Calu3 (cell line): ENCODE measurements at regions not wholly inside any gene's neighbourhood (a gene's known extent, or its start where the extent isn't known, plus 50 kb on each side); places are given as distances from the start of the nearest gene placed in this dataset.

Experiments used
- BruUV-seq: library from RNA; stranded (reverse); fragments of 400-500 nt; replicated peaks from 2 replicates; lab custom pipeline; 2021; lab: Mats Ljungman, UMichigan
- CTCF ChIA-PET: fragments of 300-600 bp; sonication (Branson Sonifier 250); formaldehyde crosslinking; loops from one replicate; lab custom pipeline; 2022; ENCODE audit warnings: antibody characterized with exemption; lab: Charles Lee
- DNase-seq: peaks from one replicate; pipeline ENCODE4 v3.0.0; 2022
- H3K27ac Mint-ChIP-seq: one replicate; pipeline ENCODE4 v1.8.0; 2022; ENCODE audit warnings: mixed read lengths; ENCODE audit not compliant: unreplicated experiment
- H3K27me3 Mint-ChIP-seq: one replicate; pipeline ENCODE4 v1.8.0; 2022; ENCODE audit warnings: mixed read lengths; ENCODE audit not compliant: unreplicated experiment
- H3K36me3 Mint-ChIP-seq: one replicate; pipeline ENCODE4 v1.8.0; 2022; ENCODE audit warnings: mild to moderate bottlenecking, moderate library complexity, mixed read lengths; ENCODE audit not compliant: insufficient read depth, unreplicated experiment
- H3K4me1 Mint-ChIP-seq: one replicate; pipeline ENCODE4 v1.8.0; 2022; ENCODE audit warnings: mild to moderate bottlenecking, low read depth, mixed read lengths; ENCODE audit not compliant: unreplicated experiment
- H3K4me3 Mint-ChIP-seq: one replicate; pipeline ENCODE4 v1.8.0; 2022; ENCODE audit warnings: mild to moderate bottlenecking, low read depth, moderate library complexity, mixed read lengths; ENCODE audit not compliant: unreplicated experiment
- H3K9me3 Mint-ChIP-seq: one replicate; pipeline ENCODE4 v1.8.0; 2022; ENCODE audit warnings: low read depth, mixed read lengths; ENCODE audit not compliant: unreplicated experiment
- intact Hi-C: fragments of 100-400 bp; cut with micrococcal nuclease; formaldehyde crosslinking; loops from one replicate; pipeline ENCODE4 v1.10.0; 2022; ENCODE audit not compliant: unreplicated experiment
- TF ChIP-seq, protein P1 (sequence below): fragments of 200-600 bp; IDR thresholded peaks from one replicate; pipeline ENCODE4 v1.8.0; 2022; ENCODE audit warnings: antibody characterized with exemption; ENCODE audit not compliant: unreplicated experiment

DNA sequence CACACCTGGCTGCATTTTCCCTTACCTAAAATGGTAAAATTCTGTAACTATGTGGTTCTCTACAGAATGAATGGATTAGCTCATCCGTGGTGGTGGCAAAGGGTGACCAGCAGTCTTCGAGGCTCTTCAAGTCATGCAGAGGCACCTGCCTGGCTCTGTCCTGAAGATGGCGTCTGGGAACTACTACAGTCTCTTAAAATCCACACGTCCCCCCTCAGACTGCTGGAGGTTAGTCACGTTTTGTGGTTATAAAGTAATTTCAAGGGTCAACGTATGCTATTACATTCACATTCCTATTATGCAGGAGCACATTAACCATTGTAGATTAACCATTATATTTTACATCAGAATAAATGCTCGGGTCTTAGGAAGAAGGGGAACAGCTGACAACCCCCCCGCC, 616.7 kb downstream of the GALR1 start:
- no peaks in the 10 kb centered on the region for H3K27me3 Mint-ChIP-seq
- H3K4me3 Mint-ChIP-seq, result no peak overlapping the region
- H3K27ac Mint-ChIP-seq, result no peak overlapping the region
- H3K9me3 Mint-ChIP-seq, result peaks cover 15% of the 10 kb centered on the region
- TF ChIP-seq, protein P1, sequence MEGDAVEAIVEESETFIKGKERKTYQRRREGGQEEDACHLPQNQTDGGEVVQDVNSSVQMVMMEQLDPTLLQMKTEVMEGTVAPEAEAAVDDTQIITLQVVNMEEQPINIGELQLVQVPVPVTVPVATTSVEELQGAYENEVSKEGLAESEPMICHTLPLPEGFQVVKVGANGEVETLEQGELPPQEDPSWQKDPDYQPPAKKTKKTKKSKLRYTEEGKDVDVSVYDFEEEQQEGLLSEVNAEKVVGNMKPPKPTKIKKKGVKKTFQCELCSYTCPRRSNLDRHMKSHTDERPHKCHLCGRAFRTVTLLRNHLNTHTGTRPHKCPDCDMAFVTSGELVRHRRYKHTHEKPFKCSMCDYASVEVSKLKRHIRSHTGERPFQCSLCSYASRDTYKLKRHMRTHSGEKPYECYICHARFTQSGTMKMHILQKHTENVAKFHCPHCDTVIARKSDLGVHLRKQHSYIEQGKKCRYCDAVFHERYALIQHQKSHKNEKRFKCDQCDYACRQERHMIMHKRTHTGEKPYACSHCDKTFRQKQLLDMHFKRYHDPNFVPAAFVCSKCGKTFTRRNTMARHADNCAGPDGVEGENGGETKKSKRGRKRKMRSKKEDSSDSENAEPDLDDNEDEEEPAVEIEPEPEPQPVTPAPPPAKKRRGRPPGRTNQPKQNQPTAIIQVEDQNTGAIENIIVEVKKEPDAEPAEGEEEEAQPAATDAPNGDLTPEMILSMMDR, result no peak
- CTCF ChIA-PET, result no interaction called here
- H3K36me3 Mint-ChIP-seq, result no peaks in the 10 kb centered on the region
- intact Hi-C loops, result no loop called here
- DNase-seq, result no peak
- H3K4me1 Mint-ChIP-seq, result no peaks in the 10 kb centered on the region
- BruUV-seq, result no TSS peak

DNA sequence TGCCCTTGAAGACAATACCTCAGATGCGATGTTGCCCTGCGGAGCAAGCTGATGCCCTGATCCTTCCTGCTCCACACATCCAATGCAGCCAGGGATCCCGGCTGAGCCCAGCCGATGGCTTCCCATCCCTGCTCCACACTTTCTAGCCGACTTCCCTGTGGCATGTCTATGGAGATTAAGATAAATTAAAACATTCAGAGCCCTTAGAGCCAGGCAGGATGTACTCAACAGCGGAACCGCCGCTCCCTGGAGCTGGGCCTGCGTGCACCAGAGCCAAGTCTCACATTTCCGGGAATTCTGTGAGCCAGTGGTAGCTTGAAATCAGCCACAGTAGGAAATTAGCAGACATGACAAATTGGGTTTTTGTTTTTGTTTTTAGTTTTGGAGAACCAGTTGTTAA, 620.6 kb downstream of the GALR1 start:
- no peaks in the 10 kb centered on the region for H3K27me3 Mint-ChIP-seq
- H3K4me3 Mint-ChIP-seq, result no peak overlapping the region
- H3K4me1 Mint-ChIP-seq, result no peaks in the 10 kb centered on the region
- no TSS peak for BruUV-seq
- no peaks in the 10 kb centered on the region for H3K36me3 Mint-ChIP-seq
- intact Hi-C loops, result no loop called here
- H3K9me3 Mint-ChIP-seq, result peaks cover 12% of the 10 kb centered on the region
- CTCF ChIA-PET, result no interaction called here
- no peak overlapping the region for H3K27ac Mint-ChIP-seq
- no peak for DNase-seq
- TF ChIP-seq, protein P1, result no peak

DNA sequence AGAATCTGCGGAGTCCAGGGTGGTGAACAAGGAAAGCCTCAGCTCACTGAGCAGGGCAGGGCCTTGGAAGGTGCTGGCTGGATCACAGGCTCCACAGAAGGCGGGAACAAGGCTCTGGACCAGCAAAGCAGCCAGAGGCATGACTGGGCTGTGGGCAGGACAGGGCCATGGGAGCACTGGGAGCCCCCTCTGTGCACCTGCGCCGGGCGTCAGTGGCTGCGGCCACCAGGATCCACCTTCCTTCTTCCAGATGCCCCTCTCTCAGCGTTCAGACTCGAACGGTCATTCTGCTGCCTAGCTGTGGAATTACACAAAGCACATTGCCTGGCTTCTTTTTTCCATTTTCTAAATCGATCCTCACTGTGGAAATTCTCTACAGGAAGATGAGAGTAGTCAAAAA, 621.2 kb downstream of the GALR1 start:
- Mint-ChIP-seq H3K9me3 (peaks cover 14% of the 10 kb centered on the region), H3K27me3 (no peaks in the 10 kb centered on the region), H3K4me1 (no peaks in the 10 kb centered on the region), H3K4me3 (no peak overlapping the region), H3K27ac (no peak overlapping the region), H3K36me3 (no peaks in the 10 kb centered on the region)
- DNase-seq, result no peak
- no TSS peak for BruUV-seq
- CTCF ChIA-PET, result no interaction called here
- intact Hi-C loops, result no loop called here
- TF ChIP-seq, protein P1, result no peak

DNA sequence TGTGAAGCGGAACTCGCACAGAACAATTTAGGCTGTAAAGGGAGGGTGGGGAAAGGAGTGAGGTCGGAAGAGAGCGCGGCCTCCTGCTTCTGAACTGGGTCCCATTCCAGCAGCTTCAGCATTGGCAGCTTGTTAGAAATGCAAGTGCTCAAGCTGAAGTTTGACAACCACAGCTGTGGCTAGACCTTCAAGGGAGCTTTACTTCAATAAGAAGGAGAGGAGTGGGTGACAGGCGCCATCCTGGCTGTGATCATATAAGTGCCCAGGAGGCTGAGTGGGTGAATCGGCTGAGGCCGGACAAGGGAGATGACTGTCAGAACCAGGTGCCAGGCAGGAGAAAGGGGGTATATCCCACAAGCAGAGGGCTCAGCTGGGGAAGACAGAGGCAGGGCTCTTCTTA, 622.5 kb downstream of the GALR1 start:
- DNase-seq, result no peak
- no peak overlapping the region for H3K4me3 Mint-ChIP-seq
- H3K27me3 Mint-ChIP-seq, result no peaks in the 10 kb centered on the region
- no peaks in the 10 kb centered on the region for H3K4me1 Mint-ChIP-seq
- H3K9me3 Mint-ChIP-seq, result peaks cover 14% of the 10 kb centered on the region
- no peak overlapping the region for H3K27ac Mint-ChIP-seq
- TF ChIP-seq, protein P1, result no peak
- no peaks in the 10 kb centered on the region for H3K36me3 Mint-ChIP-seq
- intact Hi-C loops, result no loop called here
- BruUV-seq, result no TSS peak
- CTCF ChIA-PET, result no interaction called here
